H9 (cell line): ENCODE measurements at regions not wholly inside any gene's neighbourhood (a gene's known extent, or its start where the extent isn't known, plus 50 kb on each side); places are given as distances from the start of the nearest gene placed in this dataset.

Experiments
- DNase-seq: peaks from one replicate; pipeline ENCODE4 v3.0.0-alpha.2; 2017
- H2AFZ ChIP-seq: one replicate; pipeline ENCODE4 v1.6.1; 2013; ENCODE audit warnings: mild to moderate bottlenecking, low read length, control low read depth, moderate library complexity
- H2AK5ac ChIP-seq: 2 replicates; pipeline ENCODE4 v1.6.1; 2013; ENCODE audit warnings: low read length, control low read depth, mixed read lengths; ENCODE audit not compliant: insufficient read length
- H2BK120ac ChIP-seq: one replicate; pipeline ENCODE4 v1.6.1; 2013; ENCODE audit warnings: low read depth, mild to moderate bottlenecking, low read length, control low read depth, inconsistent platforms; ENCODE audit not compliant: poor library complexity, severe bottlenecking
- H2BK12ac ChIP-seq: 2 replicates; pipeline ENCODE4 v1.6.1; 2013; ENCODE audit warnings: low read length, control low read depth, mixed read lengths, low read depth; ENCODE audit not compliant: insufficient read length
- H2BK15ac ChIP-seq: 2 replicates; pipeline ENCODE4 v1.6.1; 2013; ENCODE audit warnings: low read depth, low read length, control low read depth
- H2BK20ac ChIP-seq: one replicate; pipeline ENCODE4 v1.6.1; 2013; ENCODE audit warnings: low read depth, mild to moderate bottlenecking, low read length, control low read depth, inconsistent platforms; ENCODE audit not compliant: poor library complexity, severe bottlenecking
- H2BK5ac ChIP-seq: 2 replicates; pipeline ENCODE4 v1.6.1; 2013; ENCODE audit warnings: low read length, control low read depth, mixed read lengths; ENCODE audit not compliant: insufficient read length
- H3K14ac ChIP-seq: 2 replicates; pipeline ENCODE4 v1.6.1; 2013; ENCODE audit warnings: low read length, control low read depth; ENCODE audit not compliant: insufficient read depth
- H3K18ac ChIP-seq: 2 replicates; pipeline ENCODE4 v1.6.1; 2013; ENCODE audit warnings: low read depth, mild to moderate bottlenecking, mixed read lengths, low read length, control low read depth; ENCODE audit not compliant: insufficient read length
- H3K23ac ChIP-seq: 2 replicates; pipeline ENCODE4 v1.6.1; 2013; ENCODE audit warnings: low read length, control low read depth, mixed read lengths, low read depth; ENCODE audit not compliant: insufficient read length
- H3K23me2 ChIP-seq: 2 replicates; pipeline ENCODE4 v1.6.1; 2013; ENCODE audit warnings: low read depth, mild to moderate bottlenecking, mixed read lengths, low read length, control low read depth; ENCODE audit not compliant: insufficient read length, poor library complexity, severe bottlenecking
- H3K27ac ChIP-seq: 2 replicates; pipeline ENCODE4 v1.5.1; 2013; ENCODE audit warnings: low read length, control low read depth, mixed read lengths, low read depth; ENCODE audit not compliant: insufficient read length
- H3K27me3 ChIP-seq: 2 replicates; pipeline ENCODE4 v1.6.1; 2013; ENCODE audit warnings: low read length, control low read depth, inconsistent platforms; ENCODE audit not compliant: insufficient read depth
- H3K4ac ChIP-seq: 2 replicates; pipeline ENCODE4 v1.6.1; 2013; ENCODE audit warnings: low read depth, mild to moderate bottlenecking, control low read depth, inconsistent platforms, low read length, moderate library complexity
- H3K4me1 ChIP-seq: 2 replicates; pipeline ENCODE4 v1.6.1; 2013; ENCODE audit warnings: low read length, control low read depth, inconsistent platforms; ENCODE audit not compliant: insufficient read depth
- H3K4me2 ChIP-seq: 2 replicates; pipeline ENCODE4 v1.6.1; 2013; ENCODE audit warnings: low read length, control low read depth, mixed read lengths; ENCODE audit not compliant: insufficient read length, insufficient read depth
- H3K56ac ChIP-seq: 2 replicates; pipeline ENCODE4 v1.6.1; 2013; ENCODE audit warnings: low read depth, mild to moderate bottlenecking, mixed read lengths, low read length, control low read depth; ENCODE audit not compliant: insufficient read length
- H3K79me1 ChIP-seq: 2 replicates; pipeline ENCODE4 v1.6.1; 2013; ENCODE audit warnings: low read depth, mild to moderate bottlenecking, moderate library complexity, low read length, control low read depth, inconsistent platforms; ENCODE audit not compliant: insufficient read depth, poor library complexity, severe bottlenecking
- H3K79me2 ChIP-seq: 2 replicates; pipeline ENCODE4 v1.6.1; 2013; ENCODE audit warnings: low read length, control low read depth, inconsistent platforms; ENCODE audit not compliant: insufficient read depth
- H3K9ac ChIP-seq: 2 replicates; pipeline ENCODE4 v1.6.1; 2013; ENCODE audit warnings: low read length, control low read depth, mixed read lengths; ENCODE audit not compliant: insufficient read length; ENCODE audit errors: extremely low read depth
- H3K9me3 ChIP-seq: one replicate; pipeline ENCODE4 v1.6.1; 2013; ENCODE audit warnings: low read depth, low read length, inconsistent platforms; ENCODE audit not compliant: control insufficient read depth
- H3T11ph ChIP-seq: one replicate; pipeline ENCODE4 v1.6.1; 2013; ENCODE audit warnings: mild to moderate bottlenecking, low read length, control low read depth, inconsistent platforms
- H4K20me1 ChIP-seq: one replicate; pipeline ENCODE4 v1.6.1; 2013; ENCODE audit not compliant: control insufficient read depth, insufficient read length, insufficient read depth
- H4K5ac ChIP-seq: 2 replicates; pipeline ENCODE4 v1.6.1; 2013; ENCODE audit warnings: low read depth, mild to moderate bottlenecking, mixed read lengths, low read length, control low read depth; ENCODE audit not compliant: insufficient read length
- H4K8ac ChIP-seq: replicated peaks from 2 replicates; pipeline ENCODE4 v1.6.1; 2013; ENCODE audit warnings: low read length, control low read depth, mixed read lengths, low read depth; ENCODE audit not compliant: insufficient read length
- H4K91ac ChIP-seq: 2 replicates; pipeline ENCODE4 v1.6.1; 2013; ENCODE audit warnings: low read depth, mild to moderate bottlenecking, moderate library complexity, mixed read lengths, low read length, control low read depth; ENCODE audit not compliant: insufficient read length
- H3K27ac Mint-ChIP-seq, 3 experiments: 2 replicates in 2 of 3; 3 replicates in 1 of 3; pipeline ENCODE4 v1.8.0; 2020 to 2021; ENCODE audit warnings: mixed read lengths in 3 of 3, mild to moderate bottlenecking in 1 of 3, moderate library complexity in 1 of 3
- H3K27me3 Mint-ChIP-seq: 2 replicates; pipeline ENCODE4 v1.8.0; 2021; ENCODE audit warnings: low read depth, mild to moderate bottlenecking, moderate library complexity, mixed read lengths
- H3K36me3 Mint-ChIP-seq, 3 experiments: 2 replicates in 2 of 3; 3 replicates in 1 of 3; pipeline ENCODE4 v1.8.0; 2020 to 2021; ENCODE audit warnings: low read depth in 3 of 3, mixed read lengths in 3 of 3; ENCODE audit not compliant: insufficient read depth in 1 of 3
- H3K4me1 Mint-ChIP-seq, 2 experiments: 2 replicates each; pipeline ENCODE4 v1.8.0; 2020; ENCODE audit warnings: mixed read lengths in 2 of 2
- H3K4me3 Mint-ChIP-seq, 2 experiments: 2 replicates in 1 of 2; 3 replicates in 1 of 2; pipeline ENCODE4 v1.8.0; 2020 to 2021; ENCODE audit warnings: mild to moderate bottlenecking in 2 of 2, mixed read lengths in 2 of 2, moderate library complexity in 1 of 2
- H3K9me3 Mint-ChIP-seq, 2 experiments: 2 replicates in 1 of 2; 3 replicates in 1 of 2; pipeline ENCODE4 v1.8.0; 2020; ENCODE audit warnings: mild to moderate bottlenecking in 2 of 2, mixed read lengths in 2 of 2, moderate library complexity in 1 of 2
- CTCF ChIP-seq: fragments of 200-600 bp; sonication (generic); conservative IDR thresholded peaks from 3 replicates; pipeline ENCODE4 v1.8.0; 2021; ENCODE audit warnings: antibody characterized with exemption, mild to moderate bottlenecking
- WGBS: extraction: QIAGEN DNeasy Blood & Tissue Kit; methylation state at CpG from one replicate; pipeline ENCODE4 v1.1.7; 2013; ENCODE audit warnings: missing lambda C conversion rate, low lambda C conversion rate, mixed read lengths; ENCODE audit not compliant: insufficient read length; ENCODE audit errors: extremely low coverage; 5-methylcytosine and 5-hydroxymethylcytosine counted together

- Histone ChIP-seq H4K91ac (no peak overlapping the region), H3K4ac (no peak overlapping the region), H2BK120ac (no peak overlapping the region), H3K9me3 (no peaks in the 10 kb centered on the region), H2BK12ac (no peak overlapping the region), H3K23me2 (no peaks in the 10 kb centered on the region), H2BK15ac (no peak overlapping the region), H2BK20ac (no peak overlapping the region), H3K14ac (no peak overlapping the region), H4K5ac (no peak overlapping the region), H3T11ph (no peak overlapping the region), H2AFZ (no peak overlapping the region), H3K27ac (no peak overlapping the region), H4K20me1 (no peaks in the 10 kb centered on the region), H3K4me2 (no peak overlapping the region), H3K56ac (no peak overlapping the region), H2AK5ac (no peak overlapping the region), H2BK5ac (no peak overlapping the region), H3K4me1 (no peaks in the 10 kb centered on the region), H4K8ac (no peak overlapping the region), H3K27me3 (no peaks in the 10 kb centered on the region), H3K79me1 (no peaks in the 10 kb centered on the region), H3K23ac (no peak overlapping the region), H3K9ac (no peak overlapping the region), H3K79me2 (no peaks in the 10 kb centered on the region), H3K18ac (no peak overlapping the region)
- Mint-ChIP-seq H3K9me3 (peaks cover 4 to 6% of the 10 kb centered on the region in 2 experiments; a peak in 2 of 5 replicates), H3K27me3 (no peaks in the 10 kb centered on the region), H3K36me3 (peaks cover 0 to 7% (median 5%) of the 10 kb centered on the region in 3 experiments; a peak in 3 of 7 replicates), H3K27ac (no peak overlapping the region), H3K4me3 (no peak overlapping the region), H3K4me1 (peaks cover 0 to 3% of the 10 kb centered on the region in 2 experiments; a peak in 3 of 4 replicates)
- TF ChIP-seq CTCF: no peak
- no peak for DNase-seq
- no CpG with 5 or more reads among the region's 2 CpGs for WGBS
Observed at GRCh38 chr5:89596821-89597220, 713.8 kb upstream of the MEF2C start.
